Naive thymus-derived CD4-positive, alpha-beta T cell (primary cell): ENCODE measurements at regions not wholly inside any gene's neighbourhood (a gene's known extent, or its start where the extent isn't known, plus 50 kb on each side); places are given as distances from the start of the nearest gene placed in this dataset.

Experiments used
- ATAC-seq: fragments of 150-1000 bp; cut with Tn5 transposase; 2 replicates; pipeline ENCODE4 v1.10.0; 2021; ENCODE audit warnings: mild to moderate bottlenecking, moderate library complexity
- CTCF ChIA-PET: fragments of 350-600 bp; sonication (Branson Sonifier 250); formaldehyde crosslinking; loops from one replicate; lab custom pipeline; 2021; ENCODE audit warnings: antibody characterized with exemption; lab: Charles Lee
- POLR2A ChIA-PET: fragments of 350-600 bp; sonication (Branson Sonifier 250); formaldehyde crosslinking; loops from one replicate; lab custom pipeline; 2021; ENCODE audit warnings: antibody characterized with exemption, inconsistent platforms; lab: Charles Lee
- DNase-seq, 9 donors: peaks; one replicate each; pipeline versions ENCODE4 v3.0.0 to v3.0.0-alpha.2; 2020 to 2022; ENCODE audit warnings: mixed read lengths in 1 of 9
- H3K27ac ChIP-seq: one replicate; pipeline ENCODE4 v1.7.0; 2013; ENCODE audit warnings: mild to moderate bottlenecking, low read depth, low read length, moderate library complexity
- H3K27me3 ChIP-seq, 2 donors: one replicate each; pipeline ENCODE4 v1.7.0; 2013; ENCODE audit warnings: low read length in 2 of 2, mild to moderate bottlenecking in 2 of 2, moderate library complexity in 2 of 2; ENCODE audit not compliant: control insufficient read depth in 2 of 2, insufficient read depth in 2 of 2
- H3K36me3 ChIP-seq, 3 experiments: 1 replicate in 2 of 3; 2 replicates in 1 of 3; pipeline ENCODE4 v1.7.0; 2013; ENCODE audit warnings: low read length in 3 of 3, mild to moderate bottlenecking in 3 of 3, moderate library complexity in 1 of 3; ENCODE audit not compliant: insufficient read depth in 3 of 3, control insufficient read depth in 2 of 3
- H3K4me1 ChIP-seq, 2 donors: one replicate each; pipeline ENCODE4 v1.7.0; 2013; ENCODE audit warnings: low read length in 2 of 2, mild to moderate bottlenecking in 2 of 2, moderate library complexity in 1 of 2; ENCODE audit not compliant: control insufficient read depth in 2 of 2, insufficient read depth in 2 of 2
- H3K4me3 ChIP-seq: 2 replicates; pipeline ENCODE4 v1.7.0; 2013; ENCODE audit warnings: mild to moderate bottlenecking, low read length
- H3K9me3 ChIP-seq, 3 experiments: 1 replicate in 2 of 3; 2 replicates in 1 of 3; pipeline ENCODE4 v1.7.0; 2013; ENCODE audit warnings: low read length in 3 of 3; ENCODE audit not compliant: control insufficient read depth in 2 of 3
- H3K27ac Mint-ChIP-seq, 9 donors: one replicate each; pipeline ENCODE4 v1.8.0; 2020 to 2022; ENCODE audit warnings: mixed read lengths in 9 of 9, mild to moderate bottlenecking in 8 of 9, moderate library complexity in 5 of 9, inconsistent platforms in 2 of 9
- H3K27me3 Mint-ChIP-seq, 5 donors: one replicate each; pipeline ENCODE4 v1.8.0; 2021 to 2022; ENCODE audit warnings: mixed read lengths in 5 of 5, mild to moderate bottlenecking in 1 of 5
- H3K36me3 Mint-ChIP-seq, 5 donors: one replicate each; pipeline ENCODE4 v1.8.0; 2020 to 2022; ENCODE audit warnings: mixed read lengths in 5 of 5, mild to moderate bottlenecking in 3 of 5, inconsistent platforms in 1 of 5
- H3K4me1 Mint-ChIP-seq, 7 donors: one replicate each; pipeline ENCODE4 v1.8.0; 2020 to 2022; ENCODE audit warnings: mixed read lengths in 7 of 7, mild to moderate bottlenecking in 3 of 7, inconsistent platforms in 1 of 7
- H3K4me3 Mint-ChIP-seq, 10 donors: one replicate each; pipeline ENCODE4 v1.8.0; 2020 to 2022; ENCODE audit warnings: mild to moderate bottlenecking in 10 of 10, mixed read lengths in 10 of 10, moderate library complexity in 6 of 10, inconsistent platforms in 2 of 10
- H3K9me3 Mint-ChIP-seq, 11 donors: one replicate each; pipeline ENCODE4 v1.8.0; 2020 to 2022; ENCODE audit warnings: mixed read lengths in 11 of 11, mild to moderate bottlenecking in 4 of 11, inconsistent platforms in 1 of 11, moderate library complexity in 1 of 11
- intact Hi-C, 2 donors: fragments of 100-400 bp; cut with micrococcal nuclease; formaldehyde crosslinking; loops; one replicate each; pipeline ENCODE4 v1.15.1; 2023

- H3K9me3 Mint-ChIP-seq = peaks cover 0 to 5% (median 0%) of the 10 kb centered on the region in 11 donors
- no peaks in the 10 kb centered on the region for H3K9me3 ChIP-seq
Observed at GRCh38 chr6:80974579-80974978, 777.9 kb downstream of the TENT5A start.

DNA sequence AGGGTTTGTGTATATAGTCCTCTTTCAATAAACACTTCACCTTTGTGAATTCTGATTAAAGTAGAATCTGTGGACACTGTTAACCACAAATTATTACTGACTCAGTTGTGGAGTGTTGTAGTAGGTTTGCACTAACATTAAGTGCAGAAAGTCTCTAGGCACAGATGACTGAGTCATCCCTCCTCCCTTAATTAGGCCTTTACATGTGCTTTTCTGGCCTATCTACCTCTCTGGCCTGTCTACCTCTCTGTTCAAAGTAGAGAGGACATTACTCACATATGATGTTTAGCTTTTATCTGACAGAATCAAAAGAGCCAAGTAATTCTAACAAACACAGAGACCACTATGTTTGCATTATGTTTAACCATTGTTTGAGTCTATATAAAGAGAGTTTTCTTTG lies 783.0 kb downstream of the TENT5A start:
- no peak for ATAC-seq
- H3K4me3 ChIP-seq = no peak overlapping the region
- H3K36me3 ChIP-seq = no peaks in the 10 kb centered on the region
- H3K9me3 ChIP-seq = no peaks in the 10 kb centered on the region
- no peaks in the 10 kb centered on the region for H3K27me3 ChIP-seq
- no peak for DNase-seq
- peaks cover 0 to 6% (median 0%) of the 10 kb centered on the region in 11 donors for H3K9me3 Mint-ChIP-seq
- H3K4me1 ChIP-seq = no peaks in the 10 kb centered on the region
- no peak overlapping the region for H3K4me3 Mint-ChIP-seq
- H3K27ac Mint-ChIP-seq = no peak overlapping the region
- CTCF ChIA-PET = no interaction called here
- intact Hi-C loops = no loop called here
- no peak overlapping the region for H3K27ac ChIP-seq
- H3K4me1 Mint-ChIP-seq = peaks cover 0 to 2% (median 0%) of the 10 kb centered on the region in 7 donors
- H3K36me3 Mint-ChIP-seq = no peaks in the 10 kb centered on the region
- H3K27me3 Mint-ChIP-seq = no peaks in the 10 kb centered on the region
- POLR2A ChIA-PET = no interaction called here

More at GRCh38 chr6:80974579-80974978, 777.9 kb downstream of the TENT5A start:
- Histone ChIP-seq H3K4me3 (no peak overlapping the region), H3K27me3 (no peaks in the 10 kb centered on the region), H3K36me3 (no peaks in the 10 kb centered on the region), H3K27ac (no peak overlapping the region), H3K4me1 (no peaks in the 10 kb centered on the region)
- Mint-ChIP-seq H3K27me3 (no peaks in the 10 kb centered on the region), H3K4me3 (no peak overlapping the region), H3K4me1 (no peaks in the 10 kb centered on the region), H3K27ac (no peak overlapping the region), H3K36me3 (no peaks in the 10 kb centered on the region)
- CTCF ChIA-PET = no interaction called here
- POLR2A ChIA-PET = no interaction called here
- no peak for DNase-seq
- intact Hi-C loops = no loop called here
- no peak for ATAC-seq

- DNase-seq = no peak
- Mint-ChIP-seq H3K27ac (no peak overlapping the region), H3K27me3 (no peaks in the 10 kb centered on the region), H3K36me3 (no peaks in the 10 kb centered on the region), H3K4me3 (no peak overlapping the region), H3K4me1 (peaks cover 0 to 2% (median 0%) of the 10 kb centered on the region in 7 donors), H3K9me3 (peaks cover 0 to 1% (median 0%) of the 10 kb centered on the region in 11 donors)
- no peak for ATAC-seq
- ChIA-PET CTCF (no interaction called here), POLR2A (no interaction called here)
- no peaks in the 10 kb centered on the region for H3K9me3 ChIP-seq
- intact Hi-C loops = no loop called here
- no peaks in the 10 kb centered on the region for H3K36me3 ChIP-seq
- no peak overlapping the region for H3K4me3 ChIP-seq
- no peaks in the 10 kb centered on the region for H3K27me3 ChIP-seq
- H3K4me1 ChIP-seq = no peaks in the 10 kb centered on the region
- H3K27ac ChIP-seq = no peak overlapping the region
Observed at GRCh38 chr6:80967609-80968008, 784.9 kb downstream of the TENT5A start.

DNA sequence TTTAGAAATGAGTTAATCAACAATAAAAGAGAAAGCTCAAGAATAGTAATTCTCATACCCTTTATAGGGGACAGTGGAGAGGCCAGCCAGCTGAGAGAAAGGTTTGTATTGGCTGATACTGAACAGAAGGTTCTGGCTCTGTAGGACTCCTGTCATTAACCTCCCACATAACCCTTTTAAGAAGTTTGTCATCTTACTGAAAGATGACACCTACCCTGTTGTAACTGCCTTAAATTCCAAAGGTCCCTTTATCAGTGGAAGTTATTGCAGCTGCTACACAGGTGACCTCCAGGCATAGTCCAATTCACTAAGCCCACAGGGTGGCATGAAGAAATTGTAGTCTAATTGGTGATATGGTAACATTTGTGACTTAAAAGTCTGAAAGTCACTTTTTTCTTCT lies 790.1 kb downstream of the TENT5A start:
- no peak for ATAC-seq
- no peaks in the 10 kb centered on the region for H3K36me3 ChIP-seq
- Mint-ChIP-seq H3K9me3 (peaks cover 0 to 3% (median 0%) of the 10 kb centered on the region in 11 donors), H3K36me3 (no peaks in the 10 kb centered on the region), H3K4me3 (no peak overlapping the region), H3K27me3 (no peaks in the 10 kb centered on the region), H3K27ac (no peak overlapping the region), H3K4me1 (peaks cover 0 to 2% (median 0%) of the 10 kb centered on the region in 7 donors)
- no peaks in the 10 kb centered on the region for H3K9me3 ChIP-seq
- no peak overlapping the region for H3K27ac ChIP-seq
- DNase-seq = no peak
- H3K4me3 ChIP-seq = no peak overlapping the region
- no peaks in the 10 kb centered on the region for H3K27me3 ChIP-seq
- intact Hi-C loops = no loop called here
- ChIA-PET CTCF (no interaction called here), POLR2A (no interaction called here)
- no peaks in the 10 kb centered on the region for H3K4me1 ChIP-seq

DNA sequence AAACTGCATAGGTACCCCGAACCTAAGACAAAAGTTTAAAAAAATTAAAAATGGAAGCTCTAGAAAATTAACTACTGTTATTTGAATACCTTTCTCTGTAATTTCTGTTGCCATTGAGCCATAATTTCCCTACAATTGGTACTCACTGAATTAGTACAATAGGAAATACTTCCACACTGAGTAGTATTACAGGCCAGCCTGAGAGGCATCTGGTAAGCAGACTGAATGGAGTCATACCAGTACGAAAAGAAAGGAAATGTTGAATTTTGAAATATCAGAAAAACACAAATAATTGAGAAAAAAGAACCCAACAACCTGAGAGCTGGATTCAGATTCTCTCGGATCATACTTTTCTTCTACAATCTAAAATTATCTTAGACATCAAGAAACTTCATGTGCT lies 791.3 kb downstream of the TENT5A start:
- ATAC-seq = no peak

GRCh38 chr6:80959034-80959433 lies 793.4 kb downstream of the TENT5A start:
- no peak overlapping the region for H3K27ac Mint-ChIP-seq
- intact Hi-C loops = no loop called here
- H3K9me3 Mint-ChIP-seq = peaks cover 0 to 7% (median 0%) of the 10 kb centered on the region in 11 donors

More for the DNA sequence above, 791.3 kb downstream of the TENT5A start:
- no peak overlapping the region for H3K27ac Mint-ChIP-seq
- intact Hi-C loops = no loop called here
- ChIA-PET POLR2A (no interaction called here), CTCF (interaction anchor here (0.6 kb wide), 1 partner anchor 164 kb away, joined by 3 read pairs; no protein-coding TSS in a partner anchor)
- peaks cover 0 to 2% (median 0%) of the 10 kb centered on the region in 7 donors for H3K4me1 Mint-ChIP-seq
- no peak for DNase-seq
- H3K4me3 ChIP-seq = no peak overlapping the region
- H3K4me1 ChIP-seq = no peaks in the 10 kb centered on the region
- no peaks in the 10 kb centered on the region for H3K9me3 ChIP-seq
- no peak overlapping the region for H3K27ac ChIP-seq
- no peaks in the 10 kb centered on the region for H3K36me3 Mint-ChIP-seq
- H3K27me3 ChIP-seq = no peaks in the 10 kb centered on the region
- H3K9me3 Mint-ChIP-seq = peaks cover 0 to 3% (median 0%) of the 10 kb centered on the region in 11 donors
- no peak overlapping the region for H3K4me3 Mint-ChIP-seq
- no peaks in the 10 kb centered on the region for H3K36me3 ChIP-seq
- H3K27me3 Mint-ChIP-seq = no peaks in the 10 kb centered on the region

GRCh38 chr6:80956898-80957297 lies 795.6 kb downstream of the TENT5A start:
- no peaks in the 10 kb centered on the region for H3K4me1 Mint-ChIP-seq
- no peak overlapping the region for H3K4me3 ChIP-seq
- ATAC-seq (no peak), DNase-seq (no peak)
- no peak overlapping the region for H3K27ac ChIP-seq
- no peak overlapping the region for H3K27ac Mint-ChIP-seq
- H3K27me3 Mint-ChIP-seq = no peaks in the 10 kb centered on the region
- no peaks in the 10 kb centered on the region for H3K4me1 ChIP-seq
- ChIA-PET CTCF (no interaction called here), POLR2A (no interaction called here)
- H3K9me3 Mint-ChIP-seq = peaks cover 0 to 7% (median 0%) of the 10 kb centered on the region in 11 donors
- no peaks in the 10 kb centered on the region for H3K27me3 ChIP-seq
- H3K4me3 Mint-ChIP-seq = no peak overlapping the region
- no peaks in the 10 kb centered on the region for H3K36me3 Mint-ChIP-seq
- H3K36me3 ChIP-seq = no peaks in the 10 kb centered on the region
- no peaks in the 10 kb centered on the region for H3K9me3 ChIP-seq
- intact Hi-C loops = no loop called here

More at GRCh38 chr6:80959034-80959433, 793.4 kb downstream of the TENT5A start:
- H3K27me3 Mint-ChIP-seq = no peaks in the 10 kb centered on the region
- no peak for DNase-seq
- Histone ChIP-seq H3K36me3 (no peaks in the 10 kb centered on the region), H3K27ac (no peak overlapping the region), H3K4me1 (no peaks in the 10 kb centered on the region), H3K27me3 (no peaks in the 10 kb centered on the region), H3K9me3 (no peaks in the 10 kb centered on the region), H3K4me3 (no peak overlapping the region)
- H3K4me1 Mint-ChIP-seq = no peaks in the 10 kb centered on the region
- ATAC-seq = no peak
- CTCF ChIA-PET = no interaction called here
- no peak overlapping the region for H3K4me3 Mint-ChIP-seq
- POLR2A ChIA-PET = no interaction called here
- no peaks in the 10 kb centered on the region for H3K36me3 Mint-ChIP-seq
